ENCODE measurements at regions not wholly inside any gene's neighbourhood (a gene's known extent, or its start where the extent isn't known, plus 50 kb on each side); places are given as distances from the start of the nearest gene placed in this dataset.

DNA sequence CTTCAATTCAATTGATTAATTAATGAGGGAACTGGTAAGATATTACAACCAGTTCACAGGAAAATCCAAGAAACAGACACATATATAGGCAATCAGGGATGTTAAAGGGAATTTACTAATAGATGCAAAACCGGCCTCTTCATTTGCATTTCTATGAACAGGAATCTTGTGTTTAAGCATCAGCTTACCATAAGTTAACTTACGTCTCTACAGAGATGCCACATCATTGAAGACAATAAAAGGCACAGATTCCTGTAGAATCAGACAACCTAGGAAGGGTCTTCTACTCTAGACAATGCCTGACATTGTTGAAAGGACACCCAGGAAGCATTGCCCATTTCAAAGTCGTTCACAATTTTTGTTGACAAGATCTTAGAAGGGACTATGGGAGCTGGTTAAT, 93.0 kb upstream of the EPCAM start:
- TF ChIP-seq, protein P1, sequence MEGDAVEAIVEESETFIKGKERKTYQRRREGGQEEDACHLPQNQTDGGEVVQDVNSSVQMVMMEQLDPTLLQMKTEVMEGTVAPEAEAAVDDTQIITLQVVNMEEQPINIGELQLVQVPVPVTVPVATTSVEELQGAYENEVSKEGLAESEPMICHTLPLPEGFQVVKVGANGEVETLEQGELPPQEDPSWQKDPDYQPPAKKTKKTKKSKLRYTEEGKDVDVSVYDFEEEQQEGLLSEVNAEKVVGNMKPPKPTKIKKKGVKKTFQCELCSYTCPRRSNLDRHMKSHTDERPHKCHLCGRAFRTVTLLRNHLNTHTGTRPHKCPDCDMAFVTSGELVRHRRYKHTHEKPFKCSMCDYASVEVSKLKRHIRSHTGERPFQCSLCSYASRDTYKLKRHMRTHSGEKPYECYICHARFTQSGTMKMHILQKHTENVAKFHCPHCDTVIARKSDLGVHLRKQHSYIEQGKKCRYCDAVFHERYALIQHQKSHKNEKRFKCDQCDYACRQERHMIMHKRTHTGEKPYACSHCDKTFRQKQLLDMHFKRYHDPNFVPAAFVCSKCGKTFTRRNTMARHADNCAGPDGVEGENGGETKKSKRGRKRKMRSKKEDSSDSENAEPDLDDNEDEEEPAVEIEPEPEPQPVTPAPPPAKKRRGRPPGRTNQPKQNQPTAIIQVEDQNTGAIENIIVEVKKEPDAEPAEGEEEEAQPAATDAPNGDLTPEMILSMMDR (IDR thresholded peaks at IDR 0.05) = no peak
- TF ChIP-seq EZH2 (IDR thresholded peaks at IDR 0.05; ENCODE audit: borderline replicate concordance, insufficient read depth, low read depth, low read length, poor library complexity, severe bottlenecking) = no peak
